ENCODE measurements at regions not wholly inside any gene's neighbourhood (a gene's known extent, or its start where the extent isn't known, plus 50 kb on each side); places are given as distances from the start of the nearest gene placed in this dataset.

- Mint-ChIP-seq H3K27me3 (ENCODE audit: insufficient read depth, low read depth, poor library complexity) (no peaks in the 10 kb centered on the region), H3K4me3 (no peak overlapping the region), H3K27ac (no peak overlapping the region), H3K9me3 (peaks cover 4% of the 10 kb centered on the region; the same call in 1 of the 3 replicates), H3K4me1 (peaks cover under 1% of the 10 kb centered on the region; the same call in 2 of the 3 replicates), H3K36me3 (ENCODE audit: low read depth) (no peaks in the 10 kb centered on the region)
- TF ChIP-seq STAT1 (IDR thresholded peaks at IDR 0.05; ENCODE audit: unreplicated experiment) (no peak), EZH2 (IDR thresholded peaks at IDR 0.05; ENCODE audit: low read depth, unreplicated experiment) (no peak), JUNB (IDR thresholded peaks at IDR 0.05; ENCODE audit: unreplicated experiment) (no peak), CREB1 (CRISPR knock-in tag; IDR thresholded peaks at IDR 0.05; ENCODE audit: low read depth) (no peak), NANOG (IDR thresholded peaks at IDR 0.05; ENCODE audit: borderline replicate concordance) (no peak), POLR2AphosphoS5 (IDR thresholded peaks at IDR 0.05; ENCODE audit: low read depth) (no peak)
- Histone ChIP-seq H2AFZ (no peak overlapping the region), H3K36me3 (ENCODE audit: insufficient read depth) (no peaks in the 10 kb centered on the region), H4K20me1 (replicated peaks; ENCODE audit: insufficient read depth) (no peaks in the 10 kb centered on the region), H3K4me3 (no peak overlapping the region), H3K27ac (ENCODE audit: low read depth) (no peak overlapping the region), H3K4me2 (no peak overlapping the region), H3F3A (replicated peaks; ENCODE audit: low read depth) (no peaks in the 10 kb centered on the region), H3K9me2 (ENCODE audit: insufficient read depth) (peaks cover 3% of the 10 kb centered on the region; the same call in 1 of the 2 replicates), H3K4me1 (ENCODE audit: insufficient read depth) (no peaks in the 10 kb centered on the region), H3K79me2 (replicated peaks; ENCODE audit: insufficient read depth) (no peaks in the 10 kb centered on the region), H3K27me3 (ENCODE audit: insufficient read depth) (no peaks in the 10 kb centered on the region)
- DNase-seq (ENCODE audit: low spot score) (no peak), ATAC-seq (no peak)
Observed at GRCh38 chr9:107688728-107689127, 199.2 kb upstream of the KLF4 start.

GRCh38 chr9:107685901-107686300 lies 196.3 kb upstream of the KLF4 start:
- no peak overlapping the region for H3K27ac ChIP-seq (ENCODE audit: low read depth)
- no peak overlapping the region for H3K4me2 ChIP-seq
- peaks cover 9% of the 10 kb centered on the region; the same call in 1 of the 2 replicates for H3K4me1 ChIP-seq (ENCODE audit: insufficient read depth)
- Mint-ChIP-seq H3K4me3 (no peak overlapping the region), H3K36me3 (ENCODE audit: low read depth) (no peaks in the 10 kb centered on the region), H3K27ac (no peak overlapping the region), H3K27me3 (ENCODE audit: insufficient read depth, low read depth, poor library complexity) (no peaks in the 10 kb centered on the region), H3K4me1 (peaks cover 8% of the 10 kb centered on the region), H3K9me3 (peaks cover 4% of the 10 kb centered on the region; the same call in 1 of the 3 replicates)
- H3K27me3 ChIP-seq (ENCODE audit: insufficient read depth), result no peaks in the 10 kb centered on the region
- no peak for ATAC-seq
- no peak for DNase-seq (ENCODE audit: low spot score)
- H3K4me3 ChIP-seq, result no peak overlapping the region
- no peaks in the 10 kb centered on the region for H3K79me2 ChIP-seq (replicated peaks; ENCODE audit: insufficient read depth)
- no peaks in the 10 kb centered on the region for H3K36me3 ChIP-seq (ENCODE audit: insufficient read depth)
- peak overlapping the region; percentile 23; the same call in 1 of the 2 replicates for H2AFZ ChIP-seq
- no peaks in the 10 kb centered on the region for H3F3A ChIP-seq (replicated peaks; ENCODE audit: low read depth)
- H4K20me1 ChIP-seq (replicated peaks; ENCODE audit: insufficient read depth), result no peaks in the 10 kb centered on the region
- H3K9me2 ChIP-seq (ENCODE audit: insufficient read depth), result peaks cover 3% of the 10 kb centered on the region; the same call in 1 of the 2 replicates
- TF ChIP-seq ZNF462 (CRISPR knock-in tag; IDR thresholded peaks at IDR 0.05) (no peak), EZH2phosphoT487 (IDR thresholded peaks at IDR 0.05; ENCODE audit: unreplicated experiment) (no peak), NANOG (IDR thresholded peaks at IDR 0.05; ENCODE audit: borderline replicate concordance) (no peak), CREB1 (CRISPR knock-in tag; IDR thresholded peaks at IDR 0.05; ENCODE audit: low read depth) (no peak), POLR2AphosphoS5 (IDR thresholded peaks at IDR 0.05; ENCODE audit: low read depth) (no peak), REST (IDR thresholded peaks at IDR 0.05; ENCODE audit: unreplicated experiment) (no peak), JUNB (IDR thresholded peaks at IDR 0.05; ENCODE audit: unreplicated experiment) (no peak), STAT1 (IDR thresholded peaks at IDR 0.05; ENCODE audit: unreplicated experiment) (no peak), ZNF331 (CRISPR knock-in tag; IDR thresholded peaks at IDR 0.05; ENCODE audit: low read depth) (no peak)
- TF ChIP-seq, protein P1, sequence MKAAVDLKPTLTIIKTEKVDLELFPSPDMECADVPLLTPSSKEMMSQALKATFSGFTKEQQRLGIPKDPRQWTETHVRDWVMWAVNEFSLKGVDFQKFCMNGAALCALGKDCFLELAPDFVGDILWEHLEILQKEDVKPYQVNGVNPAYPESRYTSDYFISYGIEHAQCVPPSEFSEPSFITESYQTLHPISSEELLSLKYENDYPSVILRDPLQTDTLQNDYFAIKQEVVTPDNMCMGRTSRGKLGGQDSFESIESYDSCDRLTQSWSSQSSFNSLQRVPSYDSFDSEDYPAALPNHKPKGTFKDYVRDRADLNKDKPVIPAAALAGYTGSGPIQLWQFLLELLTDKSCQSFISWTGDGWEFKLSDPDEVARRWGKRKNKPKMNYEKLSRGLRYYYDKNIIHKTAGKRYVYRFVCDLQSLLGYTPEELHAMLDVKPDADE (IDR thresholded peaks at IDR 0.05), result no peak

Measured in GM23338 (cell line).